GM12873 (cell line): ENCODE measurements at regions not wholly inside any gene's neighbourhood (a gene's known extent, or its start where the extent isn't known, plus 50 kb on each side); places are given as distances from the start of the nearest gene placed in this dataset.

Experiments used
- TF ChIP-seq, protein P1 (sequence below): IDR thresholded peaks from 2 replicates; pipeline ENCODE4 v1.5.1; 2012; ENCODE audit warnings: low read depth, mild to moderate bottlenecking, moderate library complexity, low read length, control low read depth; ENCODE audit not compliant: insufficient read depth; ENCODE audit errors: missing control alignments

DNA sequence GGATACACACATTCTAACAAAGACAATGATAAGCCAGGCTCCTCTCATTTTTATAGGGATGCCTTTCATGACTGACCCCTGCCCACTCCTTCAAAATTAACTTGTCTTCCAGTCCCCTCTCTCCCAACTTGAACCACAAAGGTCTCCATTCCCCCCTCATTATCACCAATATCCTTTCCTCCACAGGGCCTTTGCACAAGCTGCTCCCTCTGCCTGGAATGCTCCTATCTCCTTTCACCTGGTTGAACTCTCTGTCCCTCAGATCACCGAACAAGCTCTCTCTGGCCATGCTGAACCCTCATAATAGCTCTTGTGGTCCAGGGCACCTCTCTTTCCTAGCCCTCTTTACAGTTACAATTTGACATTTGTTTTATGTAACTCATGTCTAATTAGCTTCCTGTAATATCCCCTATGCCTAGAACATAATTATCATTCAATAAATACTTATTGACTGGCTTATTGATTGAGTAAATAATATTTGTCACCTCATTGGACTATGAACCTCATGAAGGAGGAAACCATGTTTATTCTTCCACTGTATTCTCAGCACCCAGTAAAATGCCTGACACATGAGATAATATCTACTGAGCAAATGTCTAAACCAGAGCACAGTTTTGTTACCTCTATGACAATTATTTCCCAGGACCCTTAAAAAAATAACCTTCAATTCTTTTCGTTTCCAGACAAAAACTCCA lies 266.3 kb upstream of the RASGEF1B start:
- TF ChIP-seq, protein P1, sequence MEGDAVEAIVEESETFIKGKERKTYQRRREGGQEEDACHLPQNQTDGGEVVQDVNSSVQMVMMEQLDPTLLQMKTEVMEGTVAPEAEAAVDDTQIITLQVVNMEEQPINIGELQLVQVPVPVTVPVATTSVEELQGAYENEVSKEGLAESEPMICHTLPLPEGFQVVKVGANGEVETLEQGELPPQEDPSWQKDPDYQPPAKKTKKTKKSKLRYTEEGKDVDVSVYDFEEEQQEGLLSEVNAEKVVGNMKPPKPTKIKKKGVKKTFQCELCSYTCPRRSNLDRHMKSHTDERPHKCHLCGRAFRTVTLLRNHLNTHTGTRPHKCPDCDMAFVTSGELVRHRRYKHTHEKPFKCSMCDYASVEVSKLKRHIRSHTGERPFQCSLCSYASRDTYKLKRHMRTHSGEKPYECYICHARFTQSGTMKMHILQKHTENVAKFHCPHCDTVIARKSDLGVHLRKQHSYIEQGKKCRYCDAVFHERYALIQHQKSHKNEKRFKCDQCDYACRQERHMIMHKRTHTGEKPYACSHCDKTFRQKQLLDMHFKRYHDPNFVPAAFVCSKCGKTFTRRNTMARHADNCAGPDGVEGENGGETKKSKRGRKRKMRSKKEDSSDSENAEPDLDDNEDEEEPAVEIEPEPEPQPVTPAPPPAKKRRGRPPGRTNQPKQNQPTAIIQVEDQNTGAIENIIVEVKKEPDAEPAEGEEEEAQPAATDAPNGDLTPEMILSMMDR, result no peak

DNA sequence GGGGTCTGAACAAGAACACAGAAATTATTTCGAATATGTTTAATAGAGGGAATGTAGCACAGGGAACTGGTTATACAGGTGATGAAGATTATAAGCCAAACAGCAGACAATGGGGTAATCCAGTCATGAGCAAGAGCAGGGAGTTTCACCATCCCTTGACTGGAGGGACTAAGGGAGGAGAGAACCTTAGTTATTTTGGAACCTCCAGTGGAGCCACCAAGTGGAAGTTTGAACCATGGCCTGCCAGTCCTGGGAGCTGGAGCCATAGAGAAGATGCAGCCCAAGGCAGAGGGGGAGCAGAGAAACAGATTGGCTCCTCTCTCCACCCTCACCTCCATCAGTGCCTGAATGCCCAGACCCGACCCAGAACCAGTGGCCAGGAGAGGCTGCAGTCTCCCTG lies 264.6 kb upstream of the RASGEF1B start:
- TF ChIP-seq, protein P1, result no peak

DNA sequence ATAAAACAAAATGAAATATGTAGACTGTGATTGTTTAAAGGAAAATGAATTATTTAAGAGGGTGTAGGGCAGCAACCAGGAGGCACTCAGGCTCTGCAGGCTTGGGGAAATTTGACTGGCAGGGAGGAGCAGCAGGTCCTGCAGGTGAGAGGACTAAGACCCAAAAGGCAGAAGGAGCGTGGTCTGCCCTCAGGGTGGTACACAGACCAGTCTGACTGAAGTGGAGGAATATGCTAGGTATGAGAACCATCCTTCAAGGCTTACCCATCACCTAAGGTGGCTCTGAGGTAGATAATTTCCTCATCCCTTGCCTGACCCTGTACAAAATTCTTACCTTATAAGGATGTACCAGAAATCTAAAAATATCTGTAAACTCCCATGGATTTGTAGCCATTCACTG lies 261.3 kb upstream of the RASGEF1B start:
- TF ChIP-seq, protein P1, result no peak

DNA sequence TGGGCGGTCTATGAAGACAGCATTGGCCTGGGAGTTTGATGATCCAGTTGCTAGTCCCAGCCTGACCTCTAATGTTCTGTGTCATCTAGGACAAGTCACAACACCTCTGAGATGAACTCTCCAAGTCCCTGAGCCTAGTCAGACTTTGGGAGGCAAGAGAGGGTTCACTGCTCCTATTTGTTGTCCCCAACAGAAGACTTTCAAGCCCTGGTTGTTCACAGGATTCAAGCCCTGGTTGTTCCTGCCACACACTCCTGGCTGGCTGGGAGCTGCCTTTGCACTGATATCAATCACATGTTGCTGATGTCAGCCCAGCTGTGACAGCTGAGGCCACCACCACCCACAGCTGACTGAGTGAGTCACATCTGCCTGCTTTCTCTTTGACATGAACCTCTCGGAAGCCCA lies 253.2 kb upstream of the RASGEF1B start:
- TF ChIP-seq, protein P1, result no peak

DNA sequence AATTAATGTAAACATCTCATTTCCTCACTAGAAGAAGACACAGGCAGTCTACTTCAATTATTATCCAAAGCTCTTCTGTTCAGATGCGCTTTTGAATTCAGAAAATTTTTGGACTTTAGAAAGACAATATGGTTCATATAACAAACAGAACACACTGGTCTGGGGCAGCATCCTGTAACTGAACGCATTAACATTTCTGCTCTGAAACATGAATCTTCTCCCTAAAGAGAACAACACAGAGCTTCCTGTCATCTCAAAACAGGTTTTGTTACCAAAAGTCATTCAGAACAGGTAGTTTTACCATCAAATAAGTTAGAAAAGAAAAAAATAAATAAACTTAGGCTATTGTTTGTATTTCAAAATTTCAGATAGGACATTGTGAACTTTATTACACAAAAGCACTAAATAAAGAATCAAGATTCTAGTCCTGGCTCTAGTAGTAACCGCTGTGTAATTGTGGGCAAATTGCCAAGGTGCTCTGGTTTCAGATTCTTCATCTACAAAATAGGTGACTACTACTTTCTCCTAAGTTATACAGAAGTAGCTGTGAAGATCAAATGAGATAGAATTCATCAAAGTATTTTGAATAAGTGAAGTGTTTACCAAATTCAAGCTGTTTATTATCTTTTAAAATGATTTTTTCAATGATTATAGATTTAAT lies 252.3 kb upstream of the RASGEF1B start:
- TF ChIP-seq, protein P1, result no peak

DNA sequence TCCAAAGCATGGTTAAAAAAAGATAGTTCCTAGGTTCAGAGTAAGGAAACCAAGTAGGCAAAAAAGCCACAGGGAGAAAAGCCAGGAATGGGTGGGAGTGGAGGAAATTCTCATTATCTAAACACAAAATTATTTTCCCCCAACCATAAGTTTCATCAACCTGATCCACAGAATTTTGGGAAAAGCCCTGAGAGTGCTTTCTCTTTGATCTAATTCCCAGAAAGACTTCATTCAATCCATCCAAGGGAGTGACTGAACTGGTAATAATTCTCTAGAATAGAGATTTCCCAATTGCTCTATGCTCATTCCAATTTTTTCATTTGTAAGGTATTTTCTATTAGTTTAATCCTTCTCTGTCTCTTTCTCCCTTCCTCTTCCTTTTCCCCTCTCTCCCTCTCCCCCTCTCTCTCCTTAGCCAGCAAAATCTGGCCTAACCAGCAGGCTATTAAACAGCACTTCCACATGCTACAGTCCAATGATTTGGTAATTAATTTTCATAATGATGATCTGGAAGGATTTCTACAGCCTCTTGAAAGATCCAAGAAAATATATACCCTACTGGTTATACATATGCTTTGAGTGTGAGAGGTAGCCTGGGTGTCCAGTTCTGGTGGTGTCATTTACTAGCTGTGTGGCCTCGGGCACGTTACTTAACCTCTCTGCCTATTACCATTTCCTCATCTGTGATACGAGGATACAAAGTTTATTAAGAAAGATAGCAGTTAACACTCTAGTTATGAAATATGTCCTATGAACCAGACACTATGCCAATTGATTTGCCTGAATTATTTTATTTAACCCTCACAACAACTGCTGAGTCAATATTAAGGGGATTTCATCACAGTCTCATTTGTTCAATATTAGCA lies 251.5 kb upstream of the RASGEF1B start:
- TF ChIP-seq, protein P1, result no peak

DNA sequence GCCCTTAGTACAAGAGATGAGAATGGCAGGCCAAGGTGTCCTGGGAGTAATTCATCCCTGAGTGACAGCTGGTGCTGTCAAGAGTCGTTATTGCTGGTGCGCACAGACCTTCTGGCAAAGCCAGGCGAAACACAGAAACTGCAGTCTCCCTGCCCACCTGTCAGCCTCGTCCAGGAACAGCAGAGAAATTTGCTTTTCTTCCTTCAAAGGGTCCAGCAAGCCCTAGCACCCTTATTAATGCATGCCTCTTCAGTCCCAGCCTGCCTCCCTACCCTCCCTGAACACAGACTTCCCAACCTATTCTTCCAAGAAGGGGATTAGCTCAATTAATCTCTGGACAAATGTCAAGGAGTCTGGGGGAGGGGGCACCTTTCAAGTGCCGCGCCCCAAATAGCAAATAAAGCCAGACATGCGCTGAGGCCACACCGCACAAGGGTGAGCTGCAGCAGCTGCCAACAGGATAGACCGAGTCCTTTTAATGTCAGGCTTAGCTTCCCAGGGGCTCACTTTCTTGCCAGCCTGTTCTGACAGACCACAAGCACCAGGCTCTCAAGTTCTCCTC lies 250.7 kb upstream of the RASGEF1B start:
- TF ChIP-seq, protein P1, result no peak
